GM23338 (cell line): ENCODE measurements at regions not wholly inside any gene's neighbourhood (a gene's known extent, or its start where the extent isn't known, plus 50 kb on each side); places are given as distances from the start of the nearest gene placed in this dataset.

ENCODE experiments used
- ATAC-seq: fragments of 200-7000 bp; cut with Tn5 transposase; 3 replicates; pipeline ENCODE4 v1.9.1; 2020
- DNase-seq: peaks from one replicate; pipeline ENCODE4 v3.0.0-alpha.2; 2015; ENCODE audit warnings: low spot score
- H2AFZ ChIP-seq: fragments of 200-600 bp; sonication (generic); 2 replicates; pipeline ENCODE4 v1.8.0; 2016; ENCODE audit warnings: antibody characterized with exemption, mild to moderate bottlenecking, moderate library complexity
- H3F3A ChIP-seq: fragments of 200-600 bp; sonication (generic); replicated peaks from 2 replicates; pipeline ENCODE4 v1.8.0; 2017; ENCODE audit warnings: antibody characterized with exemption, mixed run types, low read depth
- H3K27ac ChIP-seq: fragments of 200-600 bp; sonication (generic); 2 replicates; pipeline ENCODE4 v1.6.1; 2016; ENCODE audit warnings: low read depth
- H3K27me3 ChIP-seq: fragments of 200-600 bp; sonication (generic); 2 replicates; pipeline ENCODE4 v1.8.0; 2016; ENCODE audit warnings: mild to moderate bottlenecking, mixed run types, moderate library complexity; ENCODE audit not compliant: insufficient read depth
- H3K36me3 ChIP-seq: fragments of 200-600 bp; sonication (generic); 2 replicates; pipeline ENCODE4 v1.8.0; 2016; ENCODE audit warnings: mild to moderate bottlenecking; ENCODE audit not compliant: insufficient read depth
- H3K4me1 ChIP-seq: fragments of 200-600 bp; sonication (generic); 2 replicates; pipeline ENCODE4 v1.8.0; 2016; ENCODE audit warnings: mild to moderate bottlenecking, moderate library complexity; ENCODE audit not compliant: insufficient read depth
- H3K4me2 ChIP-seq: fragments of 200-600 bp; sonication (generic); 2 replicates; pipeline ENCODE4 v1.7.1; 2017; ENCODE audit warnings: mixed run types
- H3K4me3 ChIP-seq: fragments of 200-600 bp; sonication (generic); 2 replicates; pipeline ENCODE4 v1.6.1; 2016; ENCODE audit warnings: mixed run types
- H3K79me2 ChIP-seq: fragments of 200-600 bp; sonication (generic); replicated peaks from 2 replicates; pipeline ENCODE4 v1.8.0; 2017; ENCODE audit warnings: mild to moderate bottlenecking; ENCODE audit not compliant: insufficient read depth
- H3K9me2 ChIP-seq: fragments of 200-600 bp; sonication (generic); 2 replicates; pipeline ENCODE4 v1.8.0; 2017; ENCODE audit not compliant: insufficient read depth
- H4K20me1 ChIP-seq: fragments of 200-600 bp; sonication (generic); replicated peaks from 2 replicates; pipeline ENCODE4 v1.8.0; 2017; ENCODE audit warnings: mild to moderate bottlenecking; ENCODE audit not compliant: insufficient read depth
- H3K27ac Mint-ChIP-seq: 2 replicates; pipeline ENCODE4 v1.8.0; 2020; ENCODE audit warnings: inconsistent platforms, mild to moderate bottlenecking, moderate library complexity, mixed read lengths
- H3K27me3 Mint-ChIP-seq: 3 replicates; pipeline ENCODE4 v1.8.0; 2022; ENCODE audit warnings: low read depth, mild to moderate bottlenecking, moderate library complexity, mixed read lengths, inconsistent platforms; ENCODE audit not compliant: insufficient read depth, poor library complexity
- H3K36me3 Mint-ChIP-seq: 3 replicates; pipeline ENCODE4 v1.8.0; 2021; ENCODE audit warnings: low read depth, mild to moderate bottlenecking, inconsistent platforms, moderate library complexity, mixed read lengths
- H3K4me1 Mint-ChIP-seq: 3 replicates; pipeline ENCODE4 v1.8.0; 2020; ENCODE audit warnings: mild to moderate bottlenecking, inconsistent platforms, mixed read lengths
- H3K4me3 Mint-ChIP-seq: 3 replicates; pipeline ENCODE4 v1.8.0; 2021; ENCODE audit warnings: moderate library complexity, mild to moderate bottlenecking, inconsistent platforms, mixed read lengths
- H3K9me3 Mint-ChIP-seq: 3 replicates; pipeline ENCODE4 v1.8.0; 2020; ENCODE audit warnings: moderate library complexity, mild to moderate bottlenecking, inconsistent platforms, mixed read lengths
- CREB1 ChIP-seq: fragments of 250-450 bp; sonication (Bioruptor Pico); IDR thresholded peaks from 2 replicates; pipeline ENCODE4 v1.5.0; 2020; ENCODE audit warnings: low read depth, mild to moderate bottlenecking, moderate library complexity
- EZH2 ChIP-seq: fragments of 200-600 bp; sonication (generic); IDR thresholded peaks from one replicate; pipeline ENCODE4 v1.8.0; 2017; ENCODE audit warnings: antibody characterized with exemption, mild to moderate bottlenecking, low read depth; ENCODE audit not compliant: unreplicated experiment
- EZH2phosphoT487 ChIP-seq: fragments of 200-600 bp; sonication (generic); IDR thresholded peaks from one replicate; pipeline ENCODE4 v1.8.1; 2018; ENCODE audit warnings: antibody characterized with exemption; ENCODE audit not compliant: unreplicated experiment
- JUNB ChIP-seq: IDR thresholded peaks from one replicate; pipeline ENCODE4 v1.6.1; 2016; ENCODE audit warnings: antibody characterized with exemption; ENCODE audit not compliant: unreplicated experiment
- NANOG ChIP-seq: IDR thresholded peaks from 2 replicates; pipeline ENCODE4 v1.6.1; 2016; ENCODE audit warnings: antibody characterized with exemption, borderline replicate concordance
- POLR2AphosphoS5 ChIP-seq: IDR thresholded peaks from 2 replicates; pipeline ENCODE4 v1.6.1; 2016; ENCODE audit warnings: antibody characterized with exemption, low read depth
- STAT1 ChIP-seq: IDR thresholded peaks from one replicate; pipeline ENCODE4 v1.6.1; 2016; ENCODE audit warnings: antibody characterized with exemption; ENCODE audit not compliant: unreplicated experiment
- ZNF114 ChIP-seq: fragments of 250-450 bp; sonication (Bioruptor Pico); IDR thresholded peaks from 2 replicates; pipeline ENCODE4 v1.5.0; 2020; ENCODE audit warnings: mild to moderate bottlenecking, moderate library complexity
- ZNF331 ChIP-seq: fragments of 250-450 bp; sonication (Bioruptor Pico); IDR thresholded peaks from 2 replicates; pipeline ENCODE4 v1.5.0; 2020; ENCODE audit warnings: low read depth, mild to moderate bottlenecking, moderate library complexity
- TF ChIP-seq, protein P1 (sequence below): fragments of 250-450 bp; sonication (Bioruptor Pico); IDR thresholded peaks from 2 replicates; pipeline ENCODE4 v1.5.0; 2020; ENCODE audit warnings: mild to moderate bottlenecking, moderate library complexity
- TF ChIP-seq, protein P2 (sequence below), 2 experiments: fragments of 200-600 bp in 1 of 2; sonication (generic) in 1 of 2; conservative IDR thresholded peaks; 2 replicates each; pipeline versions ENCODE4 v1.5.1 to v1.6.1; 2016 to 2017; ENCODE audit warnings: antibody characterized with exemption in 2 of 2, low read depth in 2 of 2, mild to moderate bottlenecking in 2 of 2, moderate library complexity in 1 of 2
- TF ChIP-seq, protein P3 (sequence below): IDR thresholded peaks from 2 replicates; pipeline ENCODE4 v1.6.1; 2016; ENCODE audit warnings: antibody characterized with exemption

DNA sequence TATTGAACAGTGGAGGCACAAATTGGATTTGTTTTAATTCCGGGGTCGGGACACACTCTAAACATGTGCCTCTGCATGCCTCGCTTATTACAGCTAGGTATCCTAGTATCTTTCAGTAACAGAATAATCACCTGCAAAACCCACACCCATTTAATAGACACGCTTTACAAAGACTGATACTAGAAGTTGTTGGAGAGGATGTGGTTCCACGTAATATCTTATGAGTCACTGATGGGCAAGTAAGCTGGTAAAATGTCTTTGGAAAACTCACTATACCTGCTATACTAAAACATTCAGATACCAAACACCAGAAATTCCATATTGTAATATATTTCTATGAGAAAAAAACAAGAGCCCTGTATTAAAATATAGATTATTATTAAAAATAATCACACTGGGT lies 84.0 kb downstream of the GGTLC2 start (continued):
- TF ChIP-seq NANOG (no peak), STAT1 (no peak)

DNA sequence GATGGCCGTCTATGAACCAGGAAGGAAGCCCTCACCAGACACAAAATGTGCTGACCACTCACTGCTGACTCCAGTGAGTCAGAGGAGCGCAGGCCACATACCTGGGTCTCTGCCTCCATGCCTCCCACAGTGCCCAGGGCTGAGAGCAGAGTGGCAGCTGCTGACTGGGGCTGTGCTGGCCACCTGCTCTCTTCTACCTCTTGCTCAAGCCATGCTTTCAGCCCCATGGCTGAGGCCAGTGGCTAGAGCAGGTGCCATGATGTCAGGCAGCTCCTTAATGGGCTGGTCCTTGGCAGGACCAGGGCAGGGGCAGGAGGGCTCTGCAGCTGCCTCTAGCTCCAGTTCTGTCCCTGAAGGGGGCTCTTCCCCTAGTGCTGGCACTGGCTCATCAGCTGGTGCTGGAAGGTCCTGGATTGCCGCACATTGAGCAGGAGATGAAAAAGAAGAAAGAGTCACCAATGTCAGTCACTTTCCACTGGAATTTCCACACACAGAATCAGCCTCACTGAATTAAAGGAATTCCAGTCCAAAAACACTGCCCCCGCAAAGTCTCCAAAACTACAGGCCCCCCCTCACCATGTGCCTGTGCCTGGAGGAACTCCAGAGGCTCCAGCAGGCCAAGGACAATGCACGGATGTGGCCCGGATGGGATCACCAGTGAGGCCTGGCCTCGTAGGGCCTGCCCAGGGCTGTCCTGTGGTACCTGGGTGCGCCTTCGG lies 86.4 kb downstream of the GGTLC2 start:
- Mint-ChIP-seq H3K4me3 (no peak overlapping the region), H3K27ac (no peak overlapping the region), H3K4me1 (peaks cover 7% of the 10 kb centered on the region; the same call in 2 of the 3 replicates), H3K27me3 (peaks cover 50% of the 10 kb centered on the region), H3K9me3 (no peaks in the 10 kb centered on the region), H3K36me3 (no peaks in the 10 kb centered on the region)
- H3K79me2 ChIP-seq, result no peaks in the 10 kb centered on the region
- no peaks in the 10 kb centered on the region for H3F3A ChIP-seq
- no peaks in the 10 kb centered on the region for H3K9me2 ChIP-seq
- no peaks in the 10 kb centered on the region for H3K36me3 ChIP-seq
- no peak overlapping the region for H3K4me3 ChIP-seq
- no peak for TF ChIP-seq CREB1
- TF ChIP-seq JUNB, result no peak
- H4K20me1 ChIP-seq, result no peaks in the 10 kb centered on the region; the same call in 1 of the 2 replicates
- DNase-seq (no peak), ATAC-seq (no peak)
- H3K27me3 ChIP-seq, result peaks cover 100% of the 10 kb centered on the region
- H3K4me2 ChIP-seq, result no peak overlapping the region
- H2AFZ ChIP-seq, result no peak overlapping the region
- no peak overlapping the region for H3K27ac ChIP-seq
- no peaks in the 10 kb centered on the region for H3K4me1 ChIP-seq

DNA sequence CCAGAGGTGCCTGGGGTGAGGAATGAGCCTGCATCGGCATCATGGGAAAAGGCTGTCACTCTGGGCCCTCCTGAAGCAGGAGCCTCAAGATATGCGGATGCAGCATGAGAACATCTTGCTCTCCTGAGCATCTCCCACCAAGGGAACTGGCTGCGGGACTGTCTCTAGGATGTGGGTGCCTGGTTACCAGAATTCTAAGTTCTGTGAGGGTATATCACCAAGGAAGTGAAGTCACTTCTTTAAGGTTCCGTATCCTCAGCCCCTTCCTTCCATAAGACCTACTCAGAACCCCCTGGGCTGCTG lies 86.9 kb downstream of the GGTLC2 start:
- no peak overlapping the region for H3K4me2 ChIP-seq
- no peaks in the 10 kb centered on the region; the same call in 1 of the 2 replicates for H4K20me1 ChIP-seq
- ATAC-seq (no peak), DNase-seq (no peak)
- H2AFZ ChIP-seq, result no peak overlapping the region
- H3K79me2 ChIP-seq, result no peaks in the 10 kb centered on the region
- peaks cover 52% of the 10 kb centered on the region for H3K27me3 Mint-ChIP-seq
- H3K4me1 Mint-ChIP-seq, result peaks cover 7% of the 10 kb centered on the region; the same call in 2 of the 3 replicates
- no peaks in the 10 kb centered on the region for H3K9me3 Mint-ChIP-seq
- H3K27ac ChIP-seq, result no peak overlapping the region
- no peaks in the 10 kb centered on the region for H3K36me3 Mint-ChIP-seq
- no peaks in the 10 kb centered on the region for H3K36me3 ChIP-seq
- no peak overlapping the region for H3K4me3 ChIP-seq
- no peaks in the 10 kb centered on the region for H3K4me1 ChIP-seq
- no peak overlapping the region for H3K27ac Mint-ChIP-seq
- H3K9me2 ChIP-seq, result no peaks in the 10 kb centered on the region
- H3F3A ChIP-seq, result no peaks in the 10 kb centered on the region
- peaks cover 100% of the 10 kb centered on the region for H3K27me3 ChIP-seq
- H3K4me3 Mint-ChIP-seq, result no peak overlapping the region
- TF ChIP-seq, protein P1, sequence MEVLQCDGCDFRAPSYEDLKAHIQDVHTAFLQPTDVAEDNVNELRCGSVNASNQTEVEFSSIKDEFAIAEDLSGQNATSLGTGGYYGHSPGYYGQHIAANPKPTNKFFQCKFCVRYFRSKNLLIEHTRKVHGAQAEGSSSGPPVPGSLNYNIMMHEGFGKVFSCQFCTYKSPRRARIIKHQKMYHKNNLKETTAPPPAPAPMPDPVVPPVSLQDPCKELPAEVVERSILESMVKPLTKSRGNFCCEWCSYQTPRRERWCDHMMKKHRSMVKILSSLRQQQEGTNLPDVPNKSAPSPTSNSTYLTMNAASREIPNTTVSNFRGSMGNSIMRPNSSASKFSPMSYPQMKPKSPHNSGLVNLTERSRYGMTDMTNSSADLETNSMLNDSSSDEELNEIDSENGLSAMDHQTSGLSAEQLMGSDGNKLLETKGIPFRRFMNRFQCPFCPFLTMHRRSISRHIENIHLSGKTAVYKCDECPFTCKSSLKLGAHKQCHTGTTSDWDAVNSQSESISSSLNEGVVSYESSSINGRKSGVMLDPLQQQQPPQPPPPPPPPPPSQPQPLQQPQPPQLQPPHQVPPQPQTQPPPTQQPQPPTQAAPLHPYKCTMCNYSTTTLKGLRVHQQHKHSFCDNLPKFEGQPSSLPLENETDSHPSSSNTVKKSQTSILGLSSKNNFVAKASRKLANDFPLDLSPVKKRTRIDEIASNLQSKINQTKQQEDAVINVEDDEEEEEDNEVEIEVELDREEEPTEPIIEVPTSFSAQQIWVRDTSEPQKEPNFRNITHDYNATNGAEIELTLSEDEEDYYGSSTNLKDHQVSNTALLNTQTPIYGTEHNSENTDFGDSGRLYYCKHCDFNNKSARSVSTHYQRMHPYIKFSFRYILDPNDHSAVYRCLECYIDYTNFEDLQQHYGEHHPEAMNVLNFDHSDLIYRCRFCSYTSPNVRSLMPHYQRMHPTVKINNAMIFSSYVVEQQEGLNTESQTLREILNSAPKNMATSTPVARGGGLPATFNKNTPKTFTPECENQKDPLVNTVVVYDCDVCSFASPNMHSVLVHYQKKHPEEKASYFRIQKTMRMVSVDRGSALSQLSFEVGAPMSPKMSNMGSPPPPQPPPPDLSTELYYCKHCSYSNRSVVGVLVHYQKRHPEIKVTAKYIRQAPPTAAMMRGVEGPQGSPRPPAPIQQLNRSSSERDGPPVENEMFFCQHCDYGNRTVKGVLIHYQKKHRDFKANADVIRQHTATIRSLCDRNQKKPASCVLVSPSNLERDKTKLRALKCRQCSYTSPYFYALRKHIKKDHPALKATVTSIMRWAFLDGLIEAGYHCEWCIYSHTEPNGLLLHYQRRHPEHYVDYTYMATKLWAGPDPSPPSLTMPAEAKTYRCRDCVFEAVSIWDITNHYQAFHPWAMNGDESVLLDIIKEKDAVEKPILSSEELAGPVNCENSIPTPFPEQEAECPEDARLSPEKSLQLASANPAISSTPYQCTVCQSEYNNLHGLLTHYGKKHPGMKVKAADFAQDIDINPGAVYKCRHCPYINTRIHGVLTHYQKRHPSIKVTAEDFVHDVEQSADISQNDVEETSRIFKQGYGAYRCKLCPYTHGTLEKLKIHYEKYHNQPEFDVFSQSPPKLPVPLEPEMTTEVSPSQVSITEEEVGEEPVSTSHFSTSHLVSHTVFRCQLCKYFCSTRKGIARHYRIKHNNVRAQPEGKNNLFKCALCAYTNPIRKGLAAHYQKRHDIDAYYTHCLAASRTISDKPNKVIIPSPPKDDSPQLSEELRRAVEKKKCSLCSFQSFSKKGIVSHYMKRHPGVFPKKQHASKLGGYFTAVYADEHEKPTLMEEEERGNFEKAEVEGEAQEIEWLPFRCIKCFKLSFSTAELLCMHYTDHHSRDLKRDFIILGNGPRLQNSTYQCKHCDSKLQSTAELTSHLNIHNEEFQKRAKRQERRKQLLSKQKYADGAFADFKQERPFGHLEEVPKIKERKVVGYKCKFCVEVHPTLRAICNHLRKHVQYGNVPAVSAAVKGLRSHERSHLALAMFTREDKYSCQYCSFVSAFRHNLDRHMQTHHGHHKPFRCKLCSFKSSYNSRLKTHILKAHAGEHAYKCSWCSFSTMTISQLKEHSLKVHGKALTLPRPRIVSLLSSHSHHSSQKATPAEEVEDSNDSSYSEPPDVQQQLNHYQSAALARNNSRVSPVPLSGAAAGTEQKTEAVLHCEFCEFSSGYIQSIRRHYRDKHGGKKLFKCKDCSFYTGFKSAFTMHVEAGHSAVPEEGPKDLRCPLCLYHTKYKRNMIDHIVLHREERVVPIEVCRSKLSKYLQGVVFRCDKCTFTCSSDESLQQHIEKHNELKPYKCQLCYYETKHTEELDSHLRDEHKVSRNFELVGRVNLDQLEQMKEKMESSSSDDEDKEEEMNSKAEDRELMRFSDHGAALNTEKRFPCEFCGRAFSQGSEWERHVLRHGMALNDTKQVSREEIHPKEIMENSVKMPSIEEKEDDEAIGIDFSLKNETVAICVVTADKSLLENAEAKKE (CRISPR knock-in tag), result no peak
- no peak for TF ChIP-seq STAT1
- TF ChIP-seq NANOG, result no peak
- TF ChIP-seq, protein P2, sequence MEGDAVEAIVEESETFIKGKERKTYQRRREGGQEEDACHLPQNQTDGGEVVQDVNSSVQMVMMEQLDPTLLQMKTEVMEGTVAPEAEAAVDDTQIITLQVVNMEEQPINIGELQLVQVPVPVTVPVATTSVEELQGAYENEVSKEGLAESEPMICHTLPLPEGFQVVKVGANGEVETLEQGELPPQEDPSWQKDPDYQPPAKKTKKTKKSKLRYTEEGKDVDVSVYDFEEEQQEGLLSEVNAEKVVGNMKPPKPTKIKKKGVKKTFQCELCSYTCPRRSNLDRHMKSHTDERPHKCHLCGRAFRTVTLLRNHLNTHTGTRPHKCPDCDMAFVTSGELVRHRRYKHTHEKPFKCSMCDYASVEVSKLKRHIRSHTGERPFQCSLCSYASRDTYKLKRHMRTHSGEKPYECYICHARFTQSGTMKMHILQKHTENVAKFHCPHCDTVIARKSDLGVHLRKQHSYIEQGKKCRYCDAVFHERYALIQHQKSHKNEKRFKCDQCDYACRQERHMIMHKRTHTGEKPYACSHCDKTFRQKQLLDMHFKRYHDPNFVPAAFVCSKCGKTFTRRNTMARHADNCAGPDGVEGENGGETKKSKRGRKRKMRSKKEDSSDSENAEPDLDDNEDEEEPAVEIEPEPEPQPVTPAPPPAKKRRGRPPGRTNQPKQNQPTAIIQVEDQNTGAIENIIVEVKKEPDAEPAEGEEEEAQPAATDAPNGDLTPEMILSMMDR (conservative IDR thresholded peaks at IDR 0.05; ENCODE audit: low read depth in 2 of 2), result no peak
- no peak for TF ChIP-seq ZNF114 (CRISPR knock-in tag)
- TF ChIP-seq, protein P3, sequence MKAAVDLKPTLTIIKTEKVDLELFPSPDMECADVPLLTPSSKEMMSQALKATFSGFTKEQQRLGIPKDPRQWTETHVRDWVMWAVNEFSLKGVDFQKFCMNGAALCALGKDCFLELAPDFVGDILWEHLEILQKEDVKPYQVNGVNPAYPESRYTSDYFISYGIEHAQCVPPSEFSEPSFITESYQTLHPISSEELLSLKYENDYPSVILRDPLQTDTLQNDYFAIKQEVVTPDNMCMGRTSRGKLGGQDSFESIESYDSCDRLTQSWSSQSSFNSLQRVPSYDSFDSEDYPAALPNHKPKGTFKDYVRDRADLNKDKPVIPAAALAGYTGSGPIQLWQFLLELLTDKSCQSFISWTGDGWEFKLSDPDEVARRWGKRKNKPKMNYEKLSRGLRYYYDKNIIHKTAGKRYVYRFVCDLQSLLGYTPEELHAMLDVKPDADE, result no peak
- TF ChIP-seq JUNB, result no peak
- TF ChIP-seq POLR2AphosphoS5, result no peak
- no peak for TF ChIP-seq EZH2
- TF ChIP-seq EZH2phosphoT487, result no peak
- no peak for TF ChIP-seq ZNF331 (CRISPR knock-in tag)
